ENCODE measurements at regions not wholly inside any gene's neighbourhood (a gene's known extent, or its start where the extent isn't known, plus 50 kb on each side); places are given as distances from the start of the nearest gene placed in this dataset.

- no peaks in the 10 kb centered on the region for H3K36me3 ChIP-seq
- no peak for TF ChIP-seq Cebpa-rat (IDR thresholded peaks at IDR 0.05)
- H3K4me3 ChIP-seq: no peak overlapping the region
- H4K20me1 ChIP-seq: no peaks in the 10 kb centered on the region
- no peaks in the 10 kb centered on the region for H3K27me3 ChIP-seq
- no peak overlapping the region for H3K4me2 ChIP-seq
- no peaks in the 10 kb centered on the region for H3K4me1 ChIP-seq
- no peak overlapping the region for H3K27ac ChIP-seq
- H3K9ac ChIP-seq: no peak overlapping the region
- peaks cover 5% of the 10 kb centered on the region; the same call in 1 of the 2 replicates for H3K9me3 ChIP-seq
Observed at GRCh38 chr14:87522575-87522974, 470.4 kb downstream of the GALC start.

- H3K36me3 ChIP-seq: no peaks in the 10 kb centered on the region
- H3K4me2 ChIP-seq: no peak overlapping the region
- no peak overlapping the region for H3K4me3 ChIP-seq
- no peaks in the 10 kb centered on the region for H3K9me3 ChIP-seq
- H3K27me3 ChIP-seq: no peaks in the 10 kb centered on the region
- no peak overlapping the region for H3K27ac ChIP-seq
- no peaks in the 10 kb centered on the region for H4K20me1 ChIP-seq
- no peaks in the 10 kb centered on the region for H3K4me1 ChIP-seq
- no peak overlapping the region for H3K9ac ChIP-seq
- TF ChIP-seq Cebpa-rat (IDR thresholded peaks at IDR 0.05): no peak
Observed at GRCh38 chr14:87508333-87508732, 484.6 kb downstream of the GALC start.

- Histone ChIP-seq H3K4me3 (no peak overlapping the region), H4K20me1 (no peaks in the 10 kb centered on the region), H3K4me1 (no peaks in the 10 kb centered on the region), H3K9ac (no peak overlapping the region), H3K27ac (no peak overlapping the region), H3K4me2 (no peak overlapping the region), H3K36me3 (no peaks in the 10 kb centered on the region), H3K27me3 (no peaks in the 10 kb centered on the region), H3K9me3 (no peaks in the 10 kb centered on the region)
- TF ChIP-seq Cebpa-rat (IDR thresholded peaks at IDR 0.05): no peak
Observed at GRCh38 chr14:87503711-87504110, 489.3 kb downstream of the GALC start.

GRCh38 chr14:87497301-87497700 is 495.7 kb downstream of the GALC start:
- Histone ChIP-seq H4K20me1 (no peaks in the 10 kb centered on the region), H3K4me1 (no peaks in the 10 kb centered on the region), H3K4me2 (no peak overlapping the region), H3K27ac (no peak overlapping the region), H3K4me3 (no peak overlapping the region), H3K36me3 (no peaks in the 10 kb centered on the region), H3K9me3 (no peaks in the 10 kb centered on the region), H3K9ac (no peak overlapping the region), H3K27me3 (no peaks in the 10 kb centered on the region)
- no peak for TF ChIP-seq Cebpa-rat (IDR thresholded peaks at IDR 0.05)

- Histone ChIP-seq H4K20me1 (no peaks in the 10 kb centered on the region), H3K9me3 (no peaks in the 10 kb centered on the region), H3K27me3 (no peaks in the 10 kb centered on the region), H3K27ac (no peak overlapping the region), H3K4me1 (no peaks in the 10 kb centered on the region), H3K9ac (no peak overlapping the region), H3K4me3 (no peak overlapping the region), H3K36me3 (no peaks in the 10 kb centered on the region), H3K4me2 (no peak overlapping the region)
- no peak for TF ChIP-seq Cebpa-rat (IDR thresholded peaks at IDR 0.05)
Observed at GRCh38 chr14:87494010-87494409, 499.0 kb downstream of the GALC start.

GRCh38 chr14:87492561-87492960 is 500.4 kb downstream of the GALC start:
- TF ChIP-seq Cebpa-rat (IDR thresholded peaks at IDR 0.05): no peak
- Histone ChIP-seq H3K9ac (no peak overlapping the region), H3K4me2 (no peak overlapping the region), H3K4me1 (no peaks in the 10 kb centered on the region), H3K9me3 (no peaks in the 10 kb centered on the region), H3K36me3 (no peaks in the 10 kb centered on the region), H4K20me1 (no peaks in the 10 kb centered on the region), H3K27me3 (no peaks in the 10 kb centered on the region), H3K27ac (no peak overlapping the region), H3K4me3 (no peak overlapping the region)

GRCh38 chr14:87491816-87492215 is 501.2 kb downstream of the GALC start:
- H3K4me2 ChIP-seq: no peak overlapping the region
- no peak overlapping the region for H3K9ac ChIP-seq
- H4K20me1 ChIP-seq: no peaks in the 10 kb centered on the region
- no peak for TF ChIP-seq Cebpa-rat (IDR thresholded peaks at IDR 0.05)
- no peaks in the 10 kb centered on the region for H3K9me3 ChIP-seq
- no peak overlapping the region for H3K4me3 ChIP-seq
- H3K27me3 ChIP-seq: no peaks in the 10 kb centered on the region
- H3K36me3 ChIP-seq: no peaks in the 10 kb centered on the region
- no peaks in the 10 kb centered on the region for H3K4me1 ChIP-seq
- no peak overlapping the region for H3K27ac ChIP-seq

- no peaks in the 10 kb centered on the region for H3K9me3 ChIP-seq
- no peaks in the 10 kb centered on the region for H3K27me3 ChIP-seq
- no peak overlapping the region for H3K4me3 ChIP-seq
- TF ChIP-seq Cebpa-rat (IDR thresholded peaks at IDR 0.05): no peak
- H4K20me1 ChIP-seq: no peaks in the 10 kb centered on the region
- no peak overlapping the region for H3K4me2 ChIP-seq
- no peaks in the 10 kb centered on the region for H3K4me1 ChIP-seq
- no peak overlapping the region for H3K27ac ChIP-seq
- H3K9ac ChIP-seq: no peak overlapping the region
- H3K36me3 ChIP-seq: no peaks in the 10 kb centered on the region
Observed at GRCh38 chr14:87489196-87489819, 503.7 kb downstream of the GALC start.

- Histone ChIP-seq H3K9me3 (no peaks in the 10 kb centered on the region), H3K9ac (no peak overlapping the region), H3K27me3 (no peaks in the 10 kb centered on the region), H3K4me1 (no peaks in the 10 kb centered on the region), H3K4me3 (no peak overlapping the region), H3K36me3 (no peaks in the 10 kb centered on the region), H3K4me2 (no peak overlapping the region), H4K20me1 (no peaks in the 10 kb centered on the region), H3K27ac (no peak overlapping the region)
- no peak for TF ChIP-seq Cebpa-rat (IDR thresholded peaks at IDR 0.05)
Observed at GRCh38 chr14:87483271-87484260, 509.4 kb downstream of the GALC start.

- H3K27me3 ChIP-seq: no peaks in the 10 kb centered on the region
- no peaks in the 10 kb centered on the region for H3K36me3 ChIP-seq
- no peaks in the 10 kb centered on the region for H3K4me1 ChIP-seq
- no peak overlapping the region for H3K27ac ChIP-seq
- H3K4me3 ChIP-seq: no peak overlapping the region
- no peaks in the 10 kb centered on the region for H4K20me1 ChIP-seq
- H3K9ac ChIP-seq: no peak overlapping the region
- no peaks in the 10 kb centered on the region for H3K9me3 ChIP-seq
- TF ChIP-seq Cebpa-rat (IDR thresholded peaks at IDR 0.05): no peak
- H3K4me2 ChIP-seq: no peak overlapping the region
Observed at GRCh38 chr14:87468531-87468930, 524.5 kb downstream of the GALC start.

Data from BLaER1 (cell line).